SHP77 treated with DMSO at 0.1 percent for 48 hours (cell line): ENCODE measurements at regions not wholly inside any gene's neighbourhood (a gene's known extent, or its start where the extent isn't known, plus 50 kb on each side); places are given as distances from the start of the nearest gene placed in this dataset.
"Not testable (repeated sequence)": the region's sequence is repeated elsewhere in the genome, so short reads cannot be mapped to it uniquely, and the experiment has no call there.

Experiments used
- DNase-seq: peaks from one replicate; lab custom pipeline; 2025; lab: John Stamatoyannopoulos, UW

DNA sequence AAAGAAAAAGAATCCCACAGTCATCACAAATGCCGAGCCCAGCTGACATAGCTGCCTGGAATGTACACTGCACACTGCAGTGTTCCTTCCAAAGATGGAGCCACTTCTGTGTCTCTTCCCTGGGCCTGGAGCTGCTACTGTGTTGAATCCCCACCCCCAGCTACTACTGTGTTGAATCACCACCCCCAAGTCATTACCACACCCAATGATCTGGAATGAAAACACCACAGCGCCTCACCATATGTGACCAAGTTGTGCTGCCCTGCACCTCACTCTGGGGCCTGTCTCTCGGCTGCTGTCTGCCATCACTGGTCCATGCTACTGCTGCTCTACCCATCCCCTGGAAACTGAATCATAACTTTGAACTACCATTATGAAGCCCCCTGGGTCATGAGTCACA, 861.2 kb downstream of the UQCRFS1 start:
- no peak for DNase-seq

DNA sequence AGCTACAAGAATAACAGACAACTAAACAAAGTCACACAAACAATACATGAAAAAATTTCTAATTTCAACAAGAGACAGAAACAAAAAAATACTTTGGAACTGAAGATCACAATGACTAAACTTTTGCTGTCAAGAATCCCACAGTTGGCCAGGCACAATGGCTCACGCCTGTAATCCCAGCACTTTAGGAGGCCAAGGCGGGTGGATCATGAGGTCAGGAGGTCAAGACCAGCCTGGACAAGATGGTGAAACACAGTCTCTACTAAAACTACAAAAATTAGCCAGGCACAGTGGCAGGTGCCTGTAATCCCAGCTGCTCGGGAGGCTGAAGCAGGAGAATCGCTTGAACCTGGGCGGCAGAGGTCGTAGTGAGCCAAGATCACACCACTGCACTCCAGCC, 861.6 kb downstream of the UQCRFS1 start:
- not testable (repeated sequence) for DNase-seq

DNA sequence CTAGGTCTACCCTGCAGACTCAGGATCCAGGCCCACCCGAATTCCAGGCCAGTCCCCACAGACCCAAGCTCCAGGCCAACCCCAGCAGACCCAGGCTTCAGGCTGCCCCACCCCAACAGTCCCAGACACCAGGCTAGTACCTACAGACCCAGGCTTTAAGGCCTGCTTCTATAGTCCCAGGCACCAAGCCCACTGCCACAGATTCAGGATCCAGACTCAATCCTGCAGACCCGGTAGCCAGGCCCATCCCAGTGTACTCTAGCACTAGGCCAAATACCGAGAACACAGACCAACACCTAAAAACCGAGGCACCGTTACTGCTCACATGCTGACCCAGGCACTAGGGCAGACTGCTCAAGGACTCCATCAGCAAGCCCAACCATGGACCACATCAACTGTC, 862.3 kb downstream of the UQCRFS1 start:
- no peak for DNase-seq

DNA sequence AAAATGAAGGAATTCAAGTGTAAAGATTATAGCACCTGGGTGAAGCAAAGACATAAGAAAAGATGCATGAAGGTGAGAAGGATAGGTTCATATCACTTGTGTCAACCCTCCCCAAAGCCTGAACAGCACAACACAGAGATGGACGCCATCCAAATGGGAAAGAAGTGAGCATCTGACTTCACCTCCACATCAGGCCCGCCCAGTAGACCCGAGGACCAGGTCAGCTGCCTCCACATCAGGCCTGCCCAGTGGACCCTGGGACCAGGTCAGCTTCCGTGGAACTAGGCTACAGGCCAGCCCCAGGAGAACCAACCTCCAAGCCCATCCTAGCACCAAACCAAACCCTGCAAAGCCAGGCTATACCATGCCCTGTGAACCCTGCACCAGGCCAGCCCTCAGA, 862.9 kb downstream of the UQCRFS1 start:
- DNase-seq = no peak

DNA sequence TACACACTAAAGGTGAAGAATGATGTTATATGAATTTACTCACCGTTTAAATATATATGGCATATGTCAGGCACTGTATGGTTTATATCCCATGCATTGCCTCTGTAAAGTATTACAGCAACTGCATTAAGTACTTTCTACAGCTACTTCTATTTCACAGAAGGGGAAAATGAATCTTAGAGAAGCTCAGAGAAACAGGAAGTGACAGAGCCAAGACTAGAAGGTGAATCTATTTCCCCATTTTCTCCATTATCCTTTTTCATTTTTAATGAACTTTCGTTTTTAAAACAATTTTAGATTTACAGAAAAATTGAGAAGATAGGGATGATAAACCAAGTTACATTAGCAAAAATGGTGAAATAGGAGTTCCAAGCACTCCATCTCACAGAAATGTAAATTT, 863.3 kb downstream of the UQCRFS1 start:
- DNase-seq = no peak

DNA sequence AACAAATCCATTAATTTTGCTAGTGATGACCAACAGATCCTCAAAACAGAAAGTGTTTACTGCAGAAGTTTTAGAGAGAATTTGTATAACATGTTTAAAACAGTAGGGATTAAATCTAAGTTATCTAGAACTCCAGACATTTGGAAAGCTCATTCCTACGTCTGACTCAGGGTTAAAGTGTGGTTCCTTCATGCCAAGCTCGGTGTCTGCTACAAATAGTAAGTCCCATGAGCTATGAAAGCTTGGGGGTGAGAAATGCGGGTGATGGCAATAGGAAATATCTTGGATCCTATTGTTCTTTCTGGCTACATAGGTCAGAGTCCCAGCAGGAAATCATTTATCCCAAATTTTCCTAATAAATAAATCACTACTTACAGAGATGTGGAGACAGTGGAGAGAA, 867.1 kb downstream of the UQCRFS1 start:
- DNase-seq = no peak

DNA sequence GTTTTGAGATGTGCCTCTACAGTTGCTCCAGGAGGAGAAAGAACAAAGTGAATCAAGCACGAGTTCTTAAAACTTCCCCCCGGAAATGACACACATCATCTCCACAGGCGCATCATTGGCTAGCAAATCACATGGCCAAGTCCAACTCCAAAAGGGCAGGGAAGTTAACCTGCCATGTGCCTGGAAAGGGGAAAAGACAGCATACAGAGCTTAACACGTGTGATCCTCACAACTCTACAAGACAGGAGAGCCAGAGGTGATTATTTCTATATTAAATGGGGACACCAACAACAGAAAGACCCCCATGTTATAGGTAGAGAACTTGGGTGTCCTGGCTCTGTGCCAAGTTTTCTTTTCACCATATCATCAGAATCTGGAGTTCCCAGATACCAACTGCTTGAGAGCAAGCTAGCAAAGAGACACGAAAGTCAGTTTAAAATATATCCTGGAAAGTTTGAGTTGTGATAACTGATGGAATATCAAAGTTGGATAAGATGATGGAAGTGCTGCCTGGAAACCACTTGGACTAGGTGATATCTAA, 871.1 kb downstream of the UQCRFS1 start:
- no peak for DNase-seq

DNA sequence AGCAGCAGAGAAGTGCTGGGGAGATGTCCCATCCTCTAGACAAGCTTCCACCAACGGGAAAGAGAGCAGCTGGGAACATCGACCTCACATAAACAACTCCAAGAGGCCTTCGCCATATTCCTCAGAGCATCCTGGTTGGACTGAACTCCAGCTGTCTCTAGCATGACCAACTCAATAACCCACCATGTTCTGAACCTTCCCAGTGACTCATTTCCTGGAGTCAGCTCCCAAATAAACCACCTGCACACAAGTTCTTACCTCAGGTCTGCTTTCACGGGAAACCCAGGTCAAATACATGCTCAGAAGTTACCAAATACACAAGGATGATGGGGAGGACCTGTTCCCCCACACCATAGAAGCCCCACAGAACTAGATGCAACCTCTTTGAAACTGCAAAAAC, 878.5 kb downstream of the UQCRFS1 start:
- DNase-seq = no peak

DNA sequence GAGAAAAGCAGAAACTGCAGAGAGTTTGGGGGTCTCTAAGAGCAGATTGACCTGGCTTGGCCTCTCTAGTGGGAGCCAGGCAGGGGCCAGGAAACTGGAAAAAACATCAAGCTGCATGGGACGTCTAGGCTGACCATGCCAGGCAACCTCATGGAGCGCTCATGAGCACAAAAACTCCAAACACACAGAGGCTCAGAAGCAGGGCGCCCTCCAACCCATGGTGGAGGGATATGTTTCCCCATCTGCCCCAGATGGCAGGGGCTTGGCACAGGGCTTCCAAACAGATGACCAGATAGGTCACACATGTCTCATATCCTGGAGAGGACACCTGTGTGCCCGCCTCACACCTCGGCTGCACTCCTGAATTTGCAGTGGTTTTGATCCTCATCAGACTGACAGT, 879.0 kb downstream of the UQCRFS1 start:
- no peak for DNase-seq

DNA sequence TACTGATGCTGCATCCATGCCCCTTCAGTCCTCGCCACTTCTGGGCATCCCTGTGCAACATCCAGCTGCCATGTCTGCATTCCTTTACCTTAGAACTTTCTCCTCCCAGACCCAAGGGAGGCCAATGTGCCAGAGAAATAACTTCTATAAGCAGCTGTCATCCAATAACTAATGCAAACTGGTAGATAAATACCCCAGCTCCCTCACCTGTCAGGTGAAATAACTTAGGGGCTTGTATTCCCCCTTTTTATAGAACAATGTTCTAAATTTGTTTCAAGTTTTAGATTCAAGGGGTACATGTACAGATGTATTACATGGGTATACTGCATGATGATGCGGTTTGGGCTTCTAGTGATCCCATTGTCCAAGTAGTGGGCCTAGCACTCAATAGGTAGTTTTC, 880.1 kb downstream of the UQCRFS1 start:
- no peak for DNase-seq

DNA sequence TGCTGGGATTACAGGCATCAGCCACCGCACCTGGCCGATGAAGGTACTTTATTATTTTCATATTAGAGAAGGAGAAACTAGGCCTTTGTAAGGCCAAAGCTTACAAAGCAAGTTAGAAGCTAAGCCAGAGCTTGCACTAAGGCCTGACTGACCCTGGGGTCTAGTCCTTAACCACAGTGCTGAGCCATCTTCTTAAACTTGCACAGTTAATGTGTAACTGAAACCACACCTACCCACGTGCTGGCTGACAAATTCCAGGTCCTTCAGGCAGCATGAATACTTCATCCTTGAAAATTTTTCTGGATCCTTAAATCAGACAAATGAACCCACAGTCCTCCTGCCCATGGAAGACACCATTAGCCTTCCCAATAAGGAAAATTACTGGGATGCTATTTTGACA, 880.6 kb downstream of the UQCRFS1 start:
- DNase-seq = no peak

DNA sequence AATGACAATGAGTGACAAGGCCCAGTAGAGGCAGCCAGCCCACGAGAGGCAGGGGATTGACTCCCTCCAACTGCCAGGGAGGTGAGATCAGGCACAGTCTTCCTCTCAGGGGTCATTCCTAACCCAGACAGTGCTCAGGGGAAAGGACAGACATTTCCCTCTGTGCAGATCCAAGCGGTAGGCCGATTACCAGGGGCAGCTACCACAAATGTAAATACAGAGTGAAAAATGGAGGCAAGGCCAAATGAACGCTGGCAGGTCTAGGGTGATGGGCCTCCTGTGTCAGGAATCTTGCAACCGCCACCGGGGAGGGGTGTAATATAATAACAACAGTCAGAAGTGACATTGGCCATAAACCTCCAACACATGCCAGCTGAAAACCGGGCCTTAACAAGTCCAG, 881.4 kb downstream of the UQCRFS1 start:
- DNase-seq = no peak

DNA sequence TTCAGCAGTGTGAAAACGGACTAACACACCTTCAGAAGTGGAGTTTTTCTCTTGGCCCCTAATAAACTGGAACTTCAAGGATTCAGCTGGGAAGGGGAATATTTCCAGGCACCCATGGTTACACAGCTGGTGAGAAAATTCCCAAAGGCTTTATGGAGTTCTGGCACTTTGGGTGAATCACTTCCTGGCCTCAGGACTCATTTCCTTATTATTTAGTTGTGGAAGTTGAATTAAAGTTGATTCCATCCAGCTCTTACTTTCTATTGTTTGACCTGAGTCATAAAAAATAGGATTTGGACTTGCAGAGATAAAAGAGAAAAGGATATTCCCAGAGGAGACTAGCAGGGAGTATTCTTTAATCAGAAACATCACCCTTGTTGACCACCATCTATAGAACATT, 882.1 kb downstream of the UQCRFS1 start:
- DNase-seq = no peak

DNA sequence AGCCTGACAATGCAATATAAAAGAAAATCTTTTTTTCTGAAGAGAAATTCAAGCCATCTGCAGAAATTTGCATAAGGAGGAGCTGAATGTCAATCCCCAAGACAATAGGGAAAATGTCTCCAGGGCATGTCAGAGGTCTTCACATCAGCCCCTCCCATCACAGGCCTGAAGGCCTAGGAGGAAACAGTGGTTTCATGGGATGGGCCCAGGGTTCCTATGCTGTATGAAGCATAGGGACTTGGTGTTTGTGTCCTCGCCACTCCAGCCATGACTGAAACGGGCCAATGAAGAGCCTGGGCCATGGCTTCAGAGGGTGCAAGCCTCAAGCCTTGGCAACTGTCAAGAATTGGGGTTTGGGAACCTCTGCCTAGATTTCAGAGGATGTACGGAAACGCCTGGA, 883.5 kb downstream of the UQCRFS1 start:
- no peak for DNase-seq

DNA sequence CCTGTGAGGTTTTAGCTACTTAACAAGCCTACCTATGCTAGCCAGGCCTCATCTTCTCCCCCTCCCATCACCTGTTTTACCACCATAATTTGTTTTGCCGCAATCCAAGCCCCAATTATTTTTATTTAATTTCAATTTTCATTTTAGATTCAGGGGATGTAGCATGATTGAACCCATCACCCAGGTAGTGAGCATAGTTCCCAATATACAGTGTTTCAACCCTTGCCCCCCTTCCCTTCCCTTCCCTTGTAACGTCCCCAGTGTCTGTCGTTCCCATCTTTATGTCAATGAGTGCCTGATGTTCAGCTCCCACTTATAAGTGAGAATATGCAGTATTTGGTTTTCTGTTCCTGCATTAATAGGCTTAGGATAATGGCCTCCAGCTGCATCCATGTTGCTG, 885.0 kb downstream of the UQCRFS1 start:
- no peak for DNase-seq

DNA sequence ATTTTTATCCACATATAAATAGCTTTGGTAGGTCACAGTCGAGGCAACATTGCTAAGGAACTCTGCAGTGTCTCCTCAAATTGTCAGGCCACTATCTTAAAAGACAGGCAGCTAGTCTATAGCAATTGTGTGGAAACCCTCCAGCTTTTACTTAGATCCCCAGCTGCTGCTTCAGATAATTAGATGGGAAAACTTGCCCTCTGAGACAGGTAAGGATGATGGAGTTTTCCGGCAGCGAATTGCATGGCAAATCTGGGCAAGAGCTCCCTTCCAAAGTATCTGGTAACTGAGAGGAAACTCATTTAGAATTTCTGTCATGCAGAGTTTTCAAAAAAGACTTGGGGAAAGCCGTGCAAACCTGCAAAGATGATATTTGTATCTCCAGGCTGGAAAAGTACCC, 886.2 kb downstream of the UQCRFS1 start:
- DNase-seq = no peak

DNA sequence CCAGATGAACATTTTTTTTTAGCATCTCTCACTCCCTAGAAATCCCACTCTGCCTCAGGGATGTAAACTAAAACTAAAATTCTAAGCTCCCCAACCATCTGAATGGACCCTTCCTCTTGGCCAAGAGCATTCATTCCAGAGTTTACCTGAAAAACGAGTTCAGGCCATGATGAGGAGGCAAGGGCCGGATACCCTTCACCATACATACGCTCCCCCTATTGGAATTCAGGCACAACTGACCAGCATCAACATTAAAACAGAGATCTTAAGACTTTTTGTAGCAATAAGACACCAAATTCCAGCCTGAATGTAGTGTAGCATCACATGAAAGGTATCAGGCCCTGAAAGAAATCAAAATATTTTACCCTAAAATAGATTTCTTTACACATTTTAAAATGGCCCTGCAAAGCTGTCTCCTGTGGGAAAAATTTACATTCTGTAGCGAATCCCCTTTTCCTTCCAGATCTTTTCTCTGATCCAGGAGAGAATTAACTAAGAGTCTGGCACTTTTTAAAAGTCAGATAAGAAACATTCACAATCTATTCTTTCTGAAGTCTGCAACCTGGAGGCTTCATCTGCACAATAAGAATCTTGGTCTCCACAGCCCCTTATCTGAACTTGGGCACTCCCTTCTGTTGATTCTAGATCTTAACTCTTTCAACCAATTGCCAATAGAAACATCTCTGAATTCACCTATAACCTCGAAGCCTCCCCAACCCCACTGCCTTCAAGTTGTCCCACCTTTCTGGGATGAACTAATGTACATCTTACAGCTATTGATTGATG, 888.5 kb downstream of the UQCRFS1 start:
- no peak for DNase-seq

DNA sequence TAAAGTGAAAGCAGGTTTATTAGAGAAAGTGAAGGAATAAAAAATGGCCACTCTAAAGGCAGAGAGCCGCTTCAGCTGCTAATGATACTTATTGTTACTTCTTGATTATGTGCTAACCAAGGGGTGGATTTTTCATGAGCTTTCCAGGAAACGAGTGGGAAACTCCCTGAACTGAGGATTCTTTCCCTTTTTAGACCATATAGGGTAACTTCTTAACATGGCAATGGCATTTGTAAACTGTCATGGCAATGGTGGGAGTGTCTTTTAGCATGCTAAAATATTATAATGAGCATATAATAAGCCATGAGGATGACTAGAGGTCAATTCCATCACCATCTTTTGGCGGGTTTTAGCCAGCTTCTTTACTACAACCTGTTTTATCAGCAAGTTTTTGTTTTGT, 890.0 kb downstream of the UQCRFS1 start:
- no peak for DNase-seq

DNA sequence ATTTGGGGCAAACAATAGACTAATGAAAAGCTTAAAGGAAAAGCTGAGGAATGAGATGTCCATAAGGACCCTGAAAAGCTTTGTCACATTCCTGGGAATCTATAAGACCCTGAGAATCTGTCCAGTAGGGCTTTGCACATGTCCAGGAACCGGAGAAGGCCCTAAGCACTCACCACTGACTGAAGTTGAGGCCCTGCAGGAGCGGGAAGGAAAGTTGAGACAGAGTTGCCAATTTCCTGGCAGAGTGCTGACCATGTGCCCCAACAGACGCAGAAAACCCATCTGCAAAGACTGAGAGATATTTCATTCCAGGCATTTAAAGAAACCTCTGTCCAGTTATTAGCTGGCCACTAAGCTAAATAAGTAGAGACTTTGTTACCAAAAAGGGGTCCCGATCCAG, 890.5 kb downstream of the UQCRFS1 start:
- no peak for DNase-seq

DNA sequence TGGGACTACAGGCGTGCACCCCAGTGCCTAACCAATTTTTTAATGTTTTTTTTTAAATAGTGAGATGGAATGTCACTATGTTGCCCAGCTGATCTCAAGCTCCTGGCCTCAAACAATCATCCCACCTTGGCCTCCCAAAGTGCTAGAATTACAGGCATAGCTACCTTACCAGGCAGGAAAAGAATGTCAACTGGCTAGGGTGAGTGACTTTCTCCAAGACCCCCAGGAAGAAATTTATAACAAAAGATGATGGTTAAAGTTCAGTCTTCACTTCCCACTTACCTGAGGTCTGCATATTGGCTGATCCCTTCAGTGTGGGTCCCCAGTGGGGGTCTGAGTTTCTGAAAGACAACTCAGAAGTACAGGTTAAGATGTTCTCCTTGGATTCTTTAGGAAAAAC, 893.0 kb downstream of the UQCRFS1 start:
- no peak for DNase-seq

DNA sequence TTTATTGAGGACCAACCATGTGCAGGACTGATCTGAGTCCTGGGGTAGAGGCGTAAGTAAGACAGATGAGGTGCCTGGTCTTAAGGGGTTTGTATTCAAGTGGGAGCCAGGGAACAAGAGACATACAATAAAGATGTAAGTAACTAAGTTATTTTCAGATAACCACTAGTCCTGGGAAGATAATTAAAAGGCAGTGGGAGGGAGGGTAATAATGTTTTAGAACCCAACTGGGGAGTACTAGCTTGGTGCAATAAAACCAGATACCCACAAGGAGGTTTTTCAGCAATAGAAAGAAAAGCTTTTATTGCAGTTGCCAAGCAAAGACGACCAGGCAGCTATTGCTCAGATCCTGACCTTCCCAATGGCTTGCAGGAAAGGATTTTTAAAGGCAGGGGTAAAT, 893.7 kb downstream of the UQCRFS1 start:
- DNase-seq = no peak

DNA sequence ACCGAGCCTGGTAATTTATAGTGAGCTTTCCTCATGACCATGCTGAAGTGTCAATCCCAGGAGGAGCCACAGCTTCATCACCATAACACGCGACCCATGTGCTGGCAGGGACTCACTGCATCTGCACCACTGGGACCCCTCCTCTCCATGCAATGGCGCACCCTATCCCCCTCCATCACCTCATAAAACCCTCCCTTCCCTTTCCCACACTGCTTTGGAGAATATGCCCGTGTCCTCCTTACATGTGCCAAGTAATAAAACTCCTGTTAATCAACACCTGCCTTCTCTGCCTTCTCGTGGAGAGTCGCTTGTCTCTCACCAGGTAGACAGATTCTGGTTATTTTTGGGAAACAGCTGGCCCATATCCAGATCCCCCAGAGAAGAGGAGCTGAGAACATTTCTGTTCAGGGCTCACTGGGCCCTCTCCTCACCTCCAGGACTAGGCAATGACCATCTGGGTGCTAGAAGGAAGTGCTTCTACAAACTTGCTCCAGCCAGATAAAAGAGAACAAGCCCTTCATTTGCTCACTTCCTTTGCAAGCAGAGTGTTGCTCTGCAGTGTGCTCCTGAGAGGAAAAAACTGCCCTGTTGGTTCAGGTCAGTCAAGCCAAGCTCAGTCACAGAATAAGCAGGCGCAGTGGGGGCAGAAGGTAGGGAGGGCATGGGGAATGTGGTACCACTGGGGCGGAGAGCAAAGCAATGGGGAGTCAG, 894.3 kb downstream of the UQCRFS1 start:
- DNase-seq = no peak

DNA sequence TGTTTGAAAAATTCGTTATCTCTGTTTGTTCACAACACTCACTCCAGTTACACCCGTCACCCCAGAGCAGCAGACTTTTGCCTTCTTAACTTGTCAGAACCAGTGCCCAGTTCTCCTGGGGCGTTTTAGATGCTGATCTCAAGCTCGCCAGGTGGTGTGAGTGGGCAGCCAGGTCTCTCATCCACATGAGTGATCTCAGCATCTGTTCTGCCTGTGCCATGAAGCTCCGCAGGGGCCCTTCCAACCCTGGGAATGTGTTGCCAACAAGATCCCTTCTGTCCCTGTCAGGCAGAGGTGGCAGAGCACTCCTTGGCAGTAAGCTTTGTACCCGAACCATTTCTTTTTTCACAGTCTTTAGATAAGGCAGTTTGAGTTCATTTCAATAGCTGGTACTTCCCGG, 896.5 kb downstream of the UQCRFS1 start:
- no peak for DNase-seq

DNA sequence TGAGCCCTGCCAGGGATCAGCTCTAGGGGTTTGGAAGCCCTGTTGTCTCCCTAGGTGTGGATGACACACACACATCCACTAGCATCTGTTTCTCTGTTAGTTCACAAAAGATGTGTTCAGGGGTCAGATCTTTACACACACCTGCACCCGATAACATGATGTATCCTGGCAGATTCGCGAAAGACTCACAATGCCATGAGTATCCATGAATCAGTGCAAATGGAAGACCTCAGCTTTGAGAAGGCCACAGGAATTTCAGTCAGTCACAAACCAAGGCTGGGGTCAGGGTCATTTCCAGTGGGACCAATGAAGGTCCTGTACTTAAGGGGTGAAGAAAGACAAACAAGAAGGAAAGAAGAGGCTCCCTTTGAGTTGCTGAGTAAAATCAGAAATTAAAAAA, 898.2 kb downstream of the UQCRFS1 start:
- no peak for DNase-seq
